ENCODE measurements at regions not wholly inside any gene's neighbourhood (a gene's known extent, or its start where the extent isn't known, plus 50 kb on each side); places are given as distances from the start of the nearest gene placed in this dataset.
"Not testable (repeated sequence)": the region's sequence is repeated elsewhere in the genome, so short reads cannot be mapped to it uniquely, and the experiment has no call there.

GRCh38 chr3:152671446-152672319, 163.2 kb upstream of the P2RY1 start:
- no peak for DNase-seq

GRCh38 chr3:152672320-152672649, 162.6 kb upstream of the P2RY1 start:
- no peak for DNase-seq

- no peak for DNase-seq
These were observed 158.0 kb upstream of the P2RY1 start for GRCh38 chr3:152676810-152677379.

- DNase-seq = no peak
These were observed 157.4 kb upstream of the P2RY1 start for GRCh38 chr3:152677491-152677890.

GRCh38 chr3:152682477-152682876, 152.5 kb upstream of the P2RY1 start:
- DNase-seq = no peak

GRCh38 chr3:152683521-152683999, 151.4 kb upstream of the P2RY1 start:
- no peak for DNase-seq

GRCh38 chr3:152684279-152684678, 150.7 kb upstream of the P2RY1 start:
- no peak for DNase-seq

- no peak for DNase-seq
These were observed 146.6 kb upstream of the P2RY1 start for GRCh38 chr3:152688313-152688712.

GRCh38 chr3:152692326-152692725, 142.6 kb upstream of the P2RY1 start:
- not testable (repeated sequence) for DNase-seq

GRCh38 chr3:152693521-152694250, 141.2 kb upstream of the P2RY1 start:
- not testable (repeated sequence) for DNase-seq

GRCh38 chr3:152695840-152696239, 139.1 kb upstream of the P2RY1 start:
- no peak for DNase-seq

GRCh38 chr3:152696962-152697361, 138.0 kb upstream of the P2RY1 start:
- DNase-seq = no peak

- DNase-seq = no peak
These were observed 131.6 kb upstream of the P2RY1 start for GRCh38 chr3:152703245-152703890.

- no peak for DNase-seq
These were observed 127.8 kb upstream of the P2RY1 start for GRCh38 chr3:152706991-152707713.

GRCh38 chr3:152709659-152710058, 125.3 kb upstream of the P2RY1 start:
- no peak for DNase-seq

GRCh38 chr3:152710549-152710948, 124.4 kb upstream of the P2RY1 start:
- no peak for DNase-seq

- no peak for DNase-seq
These were observed 120.9 kb upstream of the P2RY1 start for GRCh38 chr3:152713989-152714388.

GRCh38 chr3:152714507-152714906, 120.4 kb upstream of the P2RY1 start:
- DNase-seq = no peak

GRCh38 chr3:152717252-152717651, 117.7 kb upstream of the P2RY1 start:
- DNase-seq = no peak

- DNase-seq = no peak
These were observed 116.1 kb upstream of the P2RY1 start for GRCh38 chr3:152718810-152719209.

- DNase-seq = no peak
These were observed 115.7 kb upstream of the P2RY1 start for GRCh38 chr3:152719264-152719663.

- DNase-seq = no peak
These were observed 113.8 kb upstream of the P2RY1 start for GRCh38 chr3:152720951-152721718.

Data from SHP77 (cell line).